SU-DHL-6 (cell line): ENCODE measurements at regions not wholly inside any gene's neighbourhood (a gene's known extent, or its start where the extent isn't known, plus 50 kb on each side); places are given as distances from the start of the nearest gene placed in this dataset.

Experiments
- H2AFZ ChIP-seq: fragments of 200-600 bp; sonication (generic); 2 replicates; pipeline ENCODE4 v1.6.1; 2014; ENCODE audit warnings: low read depth, mild to moderate bottlenecking, moderate library complexity, mixed read lengths, antibody characterized with exemption, low read length; ENCODE audit not compliant: severe bottlenecking
- H3F3A ChIP-seq: fragments of 200-600 bp; shearing (Covaris generic); 2 replicates; pipeline ENCODE4 v1.6.0; 2016; ENCODE audit warnings: antibody characterized with exemption, mild to moderate bottlenecking; ENCODE audit not compliant: insufficient read depth
- H3K27ac ChIP-seq: fragments of 200-600 bp; sonication (generic); 2 replicates; pipeline ENCODE4 v1.5.1; 2016; ENCODE audit warnings: low read depth, mild to moderate bottlenecking, low read length, moderate library complexity, mixed read lengths
- H3K27me3 ChIP-seq: fragments of 200-600 bp; sonication (generic), shearing (Covaris generic); 2 replicates; pipeline ENCODE4 v1.6.0; 2014; ENCODE audit warnings: mild to moderate bottlenecking, low read length
- H3K36me3 ChIP-seq: fragments of 200-600 bp; sonication (generic); 2 replicates; pipeline ENCODE4 v1.6.1; 2014; ENCODE audit warnings: mild to moderate bottlenecking, low read length, mixed read lengths
- H3K4me2 ChIP-seq: fragments of 300-600, 200-600 bp; shearing (Covaris generic), sonication (generic); 2 replicates; pipeline ENCODE4 v1.6.0; 2014; ENCODE audit warnings: low read length, low read depth, mild to moderate bottlenecking; ENCODE audit not compliant: poor library complexity, severe bottlenecking
- H3K4me3 ChIP-seq: fragments of 200-600 bp; sonication (generic); 2 replicates; pipeline ENCODE4 v1.5.1; 2014; ENCODE audit warnings: antibody characterized with exemption, low read length, mild to moderate bottlenecking, mixed read lengths; ENCODE audit not compliant: insufficient read depth, poor library complexity, severe bottlenecking
- H3K79me2 ChIP-seq: fragments of 200-600 bp; sonication (generic); 2 replicates; pipeline ENCODE4 v1.6.1; 2014; ENCODE audit warnings: mild to moderate bottlenecking, low read length, moderate library complexity; ENCODE audit not compliant: insufficient read depth
- H3K9ac ChIP-seq: fragments of 200-600 bp; sonication (generic); 2 replicates; pipeline ENCODE4 v1.7.0; 2014; ENCODE audit warnings: mild to moderate bottlenecking, low read length
- H3K9me2 ChIP-seq: fragments of 200-600 bp; sonication (generic); replicated peaks from 2 replicates; pipeline ENCODE4 v1.6.1; 2014; ENCODE audit warnings: low read length; ENCODE audit not compliant: insufficient read depth
- H3K9me3 ChIP-seq: fragments of 200-600 bp; sonication (generic); 2 replicates; pipeline ENCODE4 v1.6.1; 2014; ENCODE audit warnings: low read length, mixed read lengths; ENCODE audit not compliant: insufficient read depth
- H4K20me1 ChIP-seq: fragments of 200-600 bp; sonication (generic); 2 replicates; pipeline ENCODE4 v1.6.1; 2014; ENCODE audit warnings: low read depth, mild to moderate bottlenecking, antibody characterized with exemption, low read length, moderate library complexity, mixed read lengths
- CTCF ChIP-seq: fragments of 200-600 bp; sonication (generic); IDR thresholded peaks from one replicate; pipeline ENCODE4 v1.5.1; 2017; ENCODE audit warnings: antibody characterized with exemption, mild to moderate bottlenecking, low read length, moderate library complexity; ENCODE audit not compliant: insufficient read depth, poor library complexity, severe bottlenecking
- EZH2phosphoT487 ChIP-seq: fragments of 200-600 bp; sonication (generic), shearing (Covaris generic); conservative IDR thresholded peaks from 2 replicates; pipeline ENCODE4 v1.6.1; 2018; ENCODE audit warnings: mild to moderate bottlenecking, antibody characterized with exemption, low read length, moderate library complexity, mixed read lengths

- Histone ChIP-seq H4K20me1 (no peaks in the 10 kb centered on the region), H3K36me3 (no peaks in the 10 kb centered on the region), H3K27ac (no peak overlapping the region), H3K4me3 (no peak overlapping the region), H3K27me3 (no peaks in the 10 kb centered on the region), H3K9me2 (no peaks in the 10 kb centered on the region), H3K9ac (no peak overlapping the region), H3K9me3 (no peaks in the 10 kb centered on the region), H3F3A (no peaks in the 10 kb centered on the region), H3K4me2 (no peak overlapping the region), H3K79me2 (no peaks in the 10 kb centered on the region), H2AFZ (no peak overlapping the region)
- no peak for TF ChIP-seq EZH2phosphoT487
- TF ChIP-seq CTCF: no peak
These were observed 85.3 kb upstream of the STX18 start for GRCh38 chr4:4627111-4627510.

- Histone ChIP-seq H4K20me1 (no peaks in the 10 kb centered on the region), H3K4me2 (no peak overlapping the region), H3K9ac (no peak overlapping the region)
These were observed 83.6 kb upstream of the STX18 start for GRCh38 chr4:4625488-4625887.

GRCh38 chr4:4624276-4624897 is 82.5 kb upstream of the STX18 start:
- TF ChIP-seq CTCF: no peak
- TF ChIP-seq EZH2phosphoT487: no peak
- Histone ChIP-seq H3K79me2 (no peaks in the 10 kb centered on the region), H3K9ac (no peak overlapping the region), H4K20me1 (no peaks in the 10 kb centered on the region), H3F3A (no peaks in the 10 kb centered on the region), H3K4me3 (no peak overlapping the region), H3K36me3 (no peaks in the 10 kb centered on the region), H2AFZ (no peak overlapping the region), H3K9me3 (no peaks in the 10 kb centered on the region), H3K27ac (no peak overlapping the region), H3K27me3 (no peaks in the 10 kb centered on the region), H3K9me2 (no peaks in the 10 kb centered on the region), H3K4me2 (no peak overlapping the region)

More at GRCh38 chr4:4625488-4625887, 83.6 kb upstream of the STX18 start:
- no peaks in the 10 kb centered on the region for H3K36me3 ChIP-seq
- H3F3A ChIP-seq: no peaks in the 10 kb centered on the region
- no peaks in the 10 kb centered on the region for H3K9me3 ChIP-seq
- no peak overlapping the region for H3K4me3 ChIP-seq
- no peak for TF ChIP-seq EZH2phosphoT487
- no peak for TF ChIP-seq CTCF
- no peak overlapping the region for H2AFZ ChIP-seq
- no peaks in the 10 kb centered on the region for H3K27me3 ChIP-seq
- no peaks in the 10 kb centered on the region for H3K9me2 ChIP-seq
- H3K79me2 ChIP-seq: no peaks in the 10 kb centered on the region
- H3K27ac ChIP-seq: no peak overlapping the region
